ENCODE measurements at regions not wholly inside any gene's neighbourhood (a gene's known extent, or its start where the extent isn't known, plus 50 kb on each side); places are given as distances from the start of the nearest gene placed in this dataset.

DNA sequence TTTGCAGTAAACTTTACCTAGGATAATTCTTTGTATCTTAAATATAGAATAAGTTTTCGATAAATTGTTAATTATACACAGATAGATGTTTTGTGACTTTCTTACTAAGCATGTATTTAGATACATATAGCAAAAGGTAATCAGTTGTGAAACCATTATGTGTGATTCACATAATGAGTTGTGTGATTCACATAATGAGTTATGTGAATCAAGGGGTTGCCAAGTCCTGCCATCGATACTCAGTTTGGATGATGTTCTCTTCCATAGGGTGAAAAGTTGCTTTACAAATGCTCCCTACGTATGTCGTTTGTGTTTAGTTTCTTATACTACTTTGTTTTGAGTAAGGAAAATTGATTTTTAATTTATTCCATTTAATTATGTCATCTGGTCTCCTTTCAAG lies 682.1 kb downstream of the MECOM start:
- no peak overlapping the region for H3K9ac ChIP-seq (ENCODE audit: low read depth, low read length)
- H2AK5ac ChIP-seq (ENCODE audit: low read depth, low read length): no peak overlapping the region
- no peak overlapping the region for H3K4ac ChIP-seq (ENCODE audit: low read depth, low read length)
- no peak overlapping the region for H2BK120ac ChIP-seq (ENCODE audit: low read depth, low read length)
- no CpG with 5 or more reads among the region's 4 CpGs for WGBS, 2 experiments (ENCODE audit: extremely low coverage in 2 of 2, insufficient read length in 1 of 2)
- peaks cover 2% of the 10 kb centered on the region; the same call in 1 of the 2 replicates for H3K4me1 ChIP-seq (ENCODE audit: control insufficient read depth, insufficient read depth, low read length)
- no peak overlapping the region for H3K23ac ChIP-seq (ENCODE audit: low read depth, low read length)
- H2BK20ac ChIP-seq (ENCODE audit: low read depth, low read length): no peak overlapping the region
- no peak overlapping the region for H4K5ac ChIP-seq (ENCODE audit: low read depth, low read length)
- no peak overlapping the region for H3K56ac ChIP-seq (ENCODE audit: extremely low read depth, insufficient read depth, low read length)
- ChIA-PET CTCF (no interaction called here), POLR2A (ENCODE audit: unreplicated experiment) (no interaction called here)
- no peaks in the 10 kb centered on the region for H3K36me3 ChIP-seq (ENCODE audit: control insufficient read depth, insufficient read depth, low read length)
- no peak overlapping the region for H3K27ac ChIP-seq (ENCODE audit: insufficient read depth, low read length)
- no peak overlapping the region for H3K4me2 ChIP-seq (ENCODE audit: low read depth, low read length)
- BruUV-seq (replicated peaks): no TSS peak
- no peak overlapping the region for H4K91ac ChIP-seq (ENCODE audit: insufficient read depth, low read depth, low read length)
- in situ Hi-C loops (cut with MboI; ENCODE audit: low sequenced_read_pairs) (no loop called here), dilution Hi-C loops (cut with HindIII; ENCODE audit: low sequenced_read_pairs, unreplicated experiment) (no loop called here), intact Hi-C loops (cut with micrococcal nuclease) (no loop called here)
- no peaks in the 10 kb centered on the region for H3K27me3 ChIP-seq (ENCODE audit: control insufficient read depth, insufficient read depth, low read length)
- no peak overlapping the region for H4K8ac ChIP-seq (ENCODE audit: low read depth in 2 of 2, low read length in 2 of 2)
- H2BK5ac ChIP-seq (ENCODE audit: low read depth, low read length, poor library complexity, severe bottlenecking): no peak overlapping the region
- no peak overlapping the region for H2AK9ac ChIP-seq (replicated peaks; ENCODE audit: low read depth, low read length, poor library complexity)
- H3K79me1 ChIP-seq (ENCODE audit: low read depth in 1 of 2, low read length in 2 of 2): no peaks in the 10 kb centered on the region
- no peak; the same call in 1 of the 2 replicates for TF ChIP-seq CEBPB (IDR thresholded peaks at IDR 0.05; ENCODE audit: low read depth, low read length)
- no peaks in the 10 kb centered on the region for H3K9me3 ChIP-seq (ENCODE audit: control insufficient read depth, insufficient read depth, low read length)
- no peak overlapping the region for H3K14ac ChIP-seq (replicated peaks; ENCODE audit: low read depth, low read length)
- no peak overlapping the region for H3K4me3 ChIP-seq (ENCODE audit: insufficient read depth, low read depth, low read length)
- no peak overlapping the region for H2AFZ ChIP-seq (replicated peaks; ENCODE audit: low read length, poor library complexity)
- no peak overlapping the region for H3K18ac ChIP-seq (ENCODE audit: low read depth, low read length)
- no peaks in the 10 kb centered on the region for H4K20me1 ChIP-seq (ENCODE audit: insufficient read depth, low read length)
- H3K9me1 ChIP-seq (ENCODE audit: insufficient read depth, low read length): no peaks in the 10 kb centered on the region; the same call in 1 of the 2 replicates
- H2BK15ac ChIP-seq (ENCODE audit: low read depth, low read length): no peak overlapping the region
- DNase-seq (peak; percentile 25), ATAC-seq (ENCODE audit: low read depth) (no peak)
